Esophagus muscularis mucosa (tissue), 4 donors: ENCODE measurements at regions not wholly inside any gene's neighbourhood (a gene's known extent, or its start where the extent isn't known, plus 50 kb on each side); places are given as distances from the start of the nearest gene placed in this dataset.

Experiments used
- DNase-seq: peaks from one replicate; pipeline ENCODE4 v3.0.0-alpha.2; 2017; ENCODE audit errors: extremely low spot score
- H3K27ac ChIP-seq, 4 donors: fragments of 200-600 bp; sonication (generic); replicated peaks in 1 of 4; 1 replicate in 3 of 4; 2 replicates in 1 of 4; pipeline ENCODE4 v1.5.1; 2016 to 2019; ENCODE audit warnings: mild to moderate bottlenecking in 1 of 4
- H3K27me3 ChIP-seq, 4 donors: fragments of 200-600 bp; sonication (generic); one replicate each; pipeline versions ENCODE4 v1.5.1 to v1.6.0; 2016 to 2019
- H3K36me3 ChIP-seq, 4 donors: fragments of 200-600 bp; sonication (generic); one replicate each; pipeline ENCODE4 v1.5.1; 2016 to 2019
- H3K4me1 ChIP-seq, 4 donors: fragments of 200-600 bp; sonication (generic); one replicate each; pipeline ENCODE4 v1.5.1; 2016 to 2019
- H3K4me3 ChIP-seq, 4 donors: fragments of 200-600 bp; sonication (generic); 1 replicate in 2 of 4; 2 replicates in 2 of 4; pipeline ENCODE4 v1.5.1; 2016 to 2019; ENCODE audit warnings: mild to moderate bottlenecking in 4 of 4, moderate library complexity in 1 of 4
- H3K9me3 ChIP-seq, 4 donors: fragments of 200-600 bp; sonication (generic); 1 replicate in 3 of 4; 2 replicates in 1 of 4; pipeline ENCODE4 v1.5.1; 2016 to 2019
- EP300 ChIP-seq: sonication (generic); formaldehyde crosslinking; IDR thresholded peaks from one replicate; pipeline ENCODE4 v1.6.1; 2017; ENCODE audit warnings: antibody characterized with exemption
- POLR2A ChIP-seq: fragments of 450-650 bp; IDR thresholded peaks from one replicate; pipeline ENCODE4 v1.6.1; 2017; ENCODE audit warnings: antibody characterized with exemption, moderate library complexity, mild to moderate bottlenecking, low read depth
- POLR2AphosphoS5 ChIP-seq, 2 donors: sonication (generic); formaldehyde crosslinking; IDR thresholded peaks; one replicate each; pipeline ENCODE4 v1.6.1; 2017; ENCODE audit warnings: antibody characterized with exemption in 2 of 2
- WGBS: methylation state at CpG from one replicate; pipeline ENCODE4 v1.1.5; 2018; 5-methylcytosine and 5-hydroxymethylcytosine counted together
- intact Hi-C: fragments of 100-400 bp; cut with DNase I; formaldehyde crosslinking; loops from one replicate; pipeline ENCODE4 v1.15.1; 2023
- TF ChIP-seq, protein P1 (sequence below), 3 experiments: fragments of 200-600 bp in 2 of 3; fragments of 450-650 bp in 1 of 3; sonication (generic) in 2 of 3; IDR thresholded peaks; one replicate each; pipeline ENCODE4 v1.5.1; 2017 to 2019; ENCODE audit warnings: antibody characterized with exemption in 3 of 3, mild to moderate bottlenecking in 2 of 3, moderate library complexity in 1 of 3

DNA sequence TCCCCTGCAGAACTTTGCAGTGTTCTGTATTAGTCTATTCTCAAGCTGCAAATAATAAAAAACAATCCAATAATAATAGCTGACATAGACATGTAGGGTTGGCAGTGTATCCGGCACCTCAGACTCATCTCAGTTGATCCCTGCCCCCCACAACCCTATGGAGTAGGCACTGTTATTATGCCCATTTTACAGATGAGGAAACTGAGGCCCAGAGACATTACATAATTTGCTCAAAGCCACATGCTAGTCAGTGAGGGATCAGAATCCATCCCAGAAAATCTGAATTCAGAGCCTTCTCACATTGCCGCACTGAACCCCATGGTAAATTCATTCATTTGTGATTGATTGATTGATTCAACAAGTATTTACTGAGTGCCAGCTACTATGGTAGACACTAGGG is 226.6 kb upstream of the PWP1 start:
- H3K4me1 ChIP-seq: no peaks in the 10 kb centered on the region
- DNase-seq: no peak
- TF ChIP-seq POLR2AphosphoS5 (IDR thresholded peaks at IDR 0.05) (no peak), EP300 (no peak), POLR2A (no peak)
- TF ChIP-seq, protein P1, sequence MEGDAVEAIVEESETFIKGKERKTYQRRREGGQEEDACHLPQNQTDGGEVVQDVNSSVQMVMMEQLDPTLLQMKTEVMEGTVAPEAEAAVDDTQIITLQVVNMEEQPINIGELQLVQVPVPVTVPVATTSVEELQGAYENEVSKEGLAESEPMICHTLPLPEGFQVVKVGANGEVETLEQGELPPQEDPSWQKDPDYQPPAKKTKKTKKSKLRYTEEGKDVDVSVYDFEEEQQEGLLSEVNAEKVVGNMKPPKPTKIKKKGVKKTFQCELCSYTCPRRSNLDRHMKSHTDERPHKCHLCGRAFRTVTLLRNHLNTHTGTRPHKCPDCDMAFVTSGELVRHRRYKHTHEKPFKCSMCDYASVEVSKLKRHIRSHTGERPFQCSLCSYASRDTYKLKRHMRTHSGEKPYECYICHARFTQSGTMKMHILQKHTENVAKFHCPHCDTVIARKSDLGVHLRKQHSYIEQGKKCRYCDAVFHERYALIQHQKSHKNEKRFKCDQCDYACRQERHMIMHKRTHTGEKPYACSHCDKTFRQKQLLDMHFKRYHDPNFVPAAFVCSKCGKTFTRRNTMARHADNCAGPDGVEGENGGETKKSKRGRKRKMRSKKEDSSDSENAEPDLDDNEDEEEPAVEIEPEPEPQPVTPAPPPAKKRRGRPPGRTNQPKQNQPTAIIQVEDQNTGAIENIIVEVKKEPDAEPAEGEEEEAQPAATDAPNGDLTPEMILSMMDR (IDR thresholded peaks at IDR 0.05): no peak
- WGBS: 100% methylated on average over 2 of the region's 2 CpGs
- peaks cover 0 to 7% (median 0%) of the 10 kb centered on the region in 4 donors for H3K27me3 ChIP-seq
- no peaks in the 10 kb centered on the region for H3K9me3 ChIP-seq
- no peaks in the 10 kb centered on the region for H3K36me3 ChIP-seq
- no peak overlapping the region for H3K4me3 ChIP-seq
- intact Hi-C loops: no loop called here
- H3K27ac ChIP-seq: no peak overlapping the region

DNA sequence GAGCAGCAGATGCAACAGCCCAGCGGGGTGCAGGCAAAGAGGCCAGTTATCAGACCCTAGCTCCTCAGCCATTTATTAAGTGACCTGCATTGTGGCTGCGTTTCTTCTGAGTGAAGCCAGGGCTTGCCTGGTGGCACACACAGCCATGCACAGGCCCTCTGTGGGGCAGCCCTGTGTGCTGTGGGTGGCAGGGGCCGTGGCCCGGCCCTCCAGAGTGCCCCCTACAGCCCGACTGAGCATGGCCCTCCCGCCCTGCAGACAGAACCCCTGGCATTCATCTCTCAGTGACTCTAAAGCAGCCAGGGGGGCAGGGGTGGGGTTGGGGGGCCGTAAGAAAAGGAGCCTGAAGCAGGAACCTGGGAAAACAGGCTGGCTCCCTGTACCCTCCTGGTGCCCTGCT is 226.0 kb upstream of the PWP1 start:
- whole genome bisulfite sequencing: 77% methylated on average over 5 of the region's 7 CpGs
- Histone ChIP-seq H3K36me3 (no peaks in the 10 kb centered on the region), H3K27ac (no peak overlapping the region), H3K4me1 (no peaks in the 10 kb centered on the region), H3K4me3 (no peak overlapping the region), H3K27me3 (peaks cover 0 to 5% (median 0%) of the 10 kb centered on the region in 4 donors), H3K9me3 (no peaks in the 10 kb centered on the region)
- DNase-seq: no peak
- intact Hi-C loops: no loop called here
- no peak for TF ChIP-seq POLR2A
- TF ChIP-seq, protein P1 (IDR thresholded peaks at IDR 0.05): no peak
- TF ChIP-seq EP300: no peak
- TF ChIP-seq POLR2AphosphoS5 (IDR thresholded peaks at IDR 0.05): no peak

DNA sequence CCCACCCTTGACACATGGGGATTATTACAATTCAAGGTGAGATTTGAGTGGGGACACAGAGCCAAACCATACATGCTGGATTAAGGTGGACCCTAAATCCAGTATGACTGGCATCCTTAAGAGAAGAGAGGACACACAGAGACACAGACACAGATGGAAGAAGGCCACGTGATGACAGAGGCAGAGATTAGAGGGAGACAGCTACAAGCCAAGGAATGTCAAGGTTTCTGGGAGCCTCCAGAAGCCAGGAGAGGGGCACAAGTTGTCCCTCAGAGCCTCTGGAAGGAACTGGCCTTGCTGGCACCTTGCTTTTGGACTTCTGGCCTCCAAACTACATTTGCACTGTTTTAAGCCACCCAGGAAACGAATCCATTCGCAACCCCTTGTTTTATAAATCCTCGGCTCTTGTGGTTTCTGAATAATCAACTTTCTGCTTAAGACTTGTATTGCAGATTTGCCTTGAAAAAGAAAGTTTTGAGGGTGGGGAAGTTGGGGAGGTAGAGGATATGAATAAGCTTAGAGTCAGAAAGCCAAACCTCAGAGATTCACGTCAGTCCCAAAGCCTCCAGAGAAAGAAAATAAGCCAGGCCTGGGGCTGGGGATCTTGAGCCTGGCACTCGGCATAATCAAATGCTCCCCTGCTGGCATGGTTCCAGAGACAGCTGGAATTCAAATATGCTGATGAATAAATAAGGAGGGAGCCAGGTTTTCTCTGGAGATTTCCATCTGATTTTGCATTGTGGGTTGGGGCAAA is 224.2 kb upstream of the PWP1 start:
- no peak overlapping the region for H3K4me3 ChIP-seq
- peaks cover 0 to 5% (median 0%) of the 10 kb centered on the region in 4 donors for H3K27me3 ChIP-seq
- no peaks in the 10 kb centered on the region for H3K9me3 ChIP-seq
- no peaks in the 10 kb centered on the region for H3K4me1 ChIP-seq
- TF ChIP-seq, protein P1 (IDR thresholded peaks at IDR 0.05): no peak
- TF ChIP-seq POLR2AphosphoS5 (IDR thresholded peaks at IDR 0.05) (no peak), POLR2A (no peak), EP300 (no peak)
- no peak for DNase-seq
- no peak overlapping the region for H3K27ac ChIP-seq
- no peaks in the 10 kb centered on the region for H3K36me3 ChIP-seq
- intact Hi-C loops: no loop called here
- 60% methylated on average over 6 of the region's 6 CpGs for WGBS

DNA sequence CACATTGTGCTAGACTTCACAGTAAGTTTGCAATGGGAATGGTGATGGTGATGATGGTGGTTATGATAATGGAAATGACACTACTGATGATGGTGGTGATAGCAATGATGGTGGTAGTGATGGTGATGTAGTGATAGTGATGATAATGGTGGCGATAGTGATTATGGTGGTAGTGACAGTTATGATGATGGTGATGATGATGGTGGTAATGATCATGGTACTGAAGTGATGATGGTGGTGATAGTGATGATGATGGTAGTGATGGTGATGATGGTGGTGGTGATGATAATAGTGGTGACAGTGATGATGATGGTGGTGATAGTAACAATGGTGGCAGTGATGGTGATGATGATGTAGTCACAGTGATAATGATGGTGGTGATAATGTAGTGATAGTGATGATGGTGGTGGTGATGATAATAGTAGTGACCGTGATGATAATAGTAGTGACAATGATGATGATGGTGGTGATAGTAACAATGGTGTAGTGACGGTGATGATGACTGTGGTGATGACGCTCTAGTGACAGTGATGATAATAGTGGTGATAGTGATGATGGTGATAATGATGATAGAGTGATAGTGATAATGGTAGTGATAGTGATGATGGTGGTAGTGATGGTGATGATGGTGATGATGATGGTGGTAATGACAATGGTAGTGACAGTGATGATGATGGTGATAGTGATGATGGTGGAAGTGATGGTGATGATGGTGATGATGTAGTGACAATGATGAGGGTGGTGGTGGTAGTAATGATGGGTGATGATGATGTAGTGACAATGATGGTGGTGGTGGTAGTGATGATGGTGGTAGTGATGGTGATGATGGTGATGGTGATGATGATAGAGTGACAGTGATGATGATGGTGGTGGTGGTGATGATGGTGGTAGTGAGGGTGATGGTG is 222.9 kb upstream of the PWP1 start:
- Histone ChIP-seq H3K9me3 (no peaks in the 10 kb centered on the region), H3K27ac (no peak overlapping the region), H3K27me3 (peaks cover 0 to 5% (median 0%) of the 10 kb centered on the region in 4 donors), H3K4me1 (no peaks in the 10 kb centered on the region), H3K36me3 (no peaks in the 10 kb centered on the region), H3K4me3 (no peak overlapping the region)
- 95% methylated on average over 4 of the region's 4 CpGs for WGBS
- DNase-seq: no peak
- intact Hi-C loops: no loop called here
- TF ChIP-seq POLR2AphosphoS5 (IDR thresholded peaks at IDR 0.05) (no peak), EP300 (no peak), POLR2A (no peak)
- TF ChIP-seq, protein P1 (IDR thresholded peaks at IDR 0.05): no peak
